Esophagus squamous epithelium (tissue), 5 donors: ENCODE measurements at regions not wholly inside any gene's neighbourhood (a gene's known extent, or its start where the extent isn't known, plus 50 kb on each side); places are given as distances from the start of the nearest gene placed in this dataset.

Experiments used
- DNase-seq: peaks from one replicate; lab custom pipeline; 2025; lab: John Stamatoyannopoulos, UW
- H3K27ac ChIP-seq, 4 donors: fragments of 200-600 bp; sonication (generic); one replicate each; pipeline ENCODE4 v1.5.1; 2016 to 2019; ENCODE audit warnings: mild to moderate bottlenecking in 1 of 4
- H3K27me3 ChIP-seq, 4 donors: fragments of 200-600 bp; sonication (generic); 1 replicate in 3 of 4; 2 replicates in 1 of 4; pipeline versions ENCODE4 v1.5.1 to v1.6.0; 2017 to 2021; ENCODE audit warnings: antibody characterized with exemption in 1 of 4
- H3K36me3 ChIP-seq, 3 donors: fragments of 200-600 bp; sonication (generic); one replicate each; pipeline ENCODE4 v1.5.1; 2016 to 2019
- H3K4me1 ChIP-seq, 3 donors: fragments of 200-600 bp; sonication (generic); one replicate each; pipeline ENCODE4 v1.5.1; 2017 to 2019
- H3K4me3 ChIP-seq, 4 donors: fragments of 200-600 bp; sonication (generic); 1 replicate in 3 of 4; 2 replicates in 1 of 4; pipeline ENCODE4 v1.5.1; 2016 to 2019; ENCODE audit warnings: mild to moderate bottlenecking in 2 of 4, moderate library complexity in 1 of 4
- H3K9me3 ChIP-seq, 3 donors: fragments of 200-600 bp; sonication (generic); one replicate each; pipeline ENCODE4 v1.5.1; 2016 to 2019
- CTCF ChIP-seq, 6 experiments: fragments of 450-650 bp in 4 of 6; fragments of 200-600 bp in 2 of 6; sonication (generic) in 2 of 6; IDR thresholded peaks; one replicate each; pipeline ENCODE4 v1.5.1; 2016 to 2019; ENCODE audit warnings: antibody characterized with exemption in 6 of 6, mild to moderate bottlenecking in 4 of 6, moderate library complexity in 4 of 6
- POLR2A ChIP-seq, 4 donors: fragments of 450-650 bp; IDR thresholded peaks; one replicate each; pipeline ENCODE4 v1.6.1; 2017; ENCODE audit warnings: antibody characterized with exemption in 4 of 4, mild to moderate bottlenecking in 4 of 4, moderate library complexity in 3 of 4
- WGBS, 2 donors: methylation state at CpG; one replicate each; pipeline ENCODE4 v1.1.5; 2018; 5-methylcytosine and 5-hydroxymethylcytosine counted together
- intact Hi-C: fragments of 100-400 bp; cut with DNase I; formaldehyde crosslinking; loops from one replicate; pipeline ENCODE4 v1.15.0; 2022
- donor health status: DM: yes; HTN: yes; CAD: no.

- intact Hi-C loops: no loop called here
- no peaks in the 10 kb centered on the region for H3K4me1 ChIP-seq
- no peak overlapping the region for H3K4me3 ChIP-seq
- WGBS, 2 donors: 82 to 100% methylated on average over 1 of the region's 1 CpG
- no peaks in the 10 kb centered on the region for H3K36me3 ChIP-seq
- TF ChIP-seq POLR2A (IDR thresholded peaks at IDR 0.05) (no peak), CTCF (IDR thresholded peaks at IDR 0.05) (no peak)
- peaks cover 0 to 6% (median 0%) of the 10 kb centered on the region in 3 donors for H3K9me3 ChIP-seq
- peaks cover 0 to 5% (median 0%) of the 10 kb centered on the region in 4 donors for H3K27me3 ChIP-seq
- DNase-seq: no peak
- no peak overlapping the region for H3K27ac ChIP-seq
These were observed 51.0 kb upstream of the L3MBTL3 start for GRCh38 chr6:129967427-129967826.

- H3K27ac ChIP-seq: no peak overlapping the region
- H3K36me3 ChIP-seq: no peaks in the 10 kb centered on the region
- H3K4me3 ChIP-seq: no peak overlapping the region
- no peak for DNase-seq
- H3K9me3 ChIP-seq: peaks cover 0 to 6% (median 0%) of the 10 kb centered on the region in 3 donors
- no peaks in the 10 kb centered on the region for H3K27me3 ChIP-seq
- 92% methylated on average over 2 of the region's 2 CpGs; no CpG with 5 or more reads in 1 of the 2 donors for WGBS, 2 donors
- no peak for TF ChIP-seq POLR2A (IDR thresholded peaks at IDR 0.05)
- TF ChIP-seq CTCF (IDR thresholded peaks at IDR 0.05): no peak
- intact Hi-C loops: no loop called here
- no peaks in the 10 kb centered on the region for H3K4me1 ChIP-seq
These were observed 52.3 kb upstream of the L3MBTL3 start for GRCh38 chr6:129966125-129966524.

- Histone ChIP-seq H3K4me3 (no peak overlapping the region), H3K27ac (no peak overlapping the region), H3K9me3 (peaks cover 0 to 6% (median 0%) of the 10 kb centered on the region in 3 donors), H3K36me3 (no peaks in the 10 kb centered on the region), H3K27me3 (no peaks in the 10 kb centered on the region), H3K4me1 (no peaks in the 10 kb centered on the region)
- 91 to 94% methylated on average over 2 of the region's 2 CpGs for WGBS, 2 donors
- no peak for TF ChIP-seq CTCF (IDR thresholded peaks at IDR 0.05)
- TF ChIP-seq POLR2A (IDR thresholded peaks at IDR 0.05): no peak
- no peak for DNase-seq
- intact Hi-C loops: no loop called here
These were observed 53.3 kb upstream of the L3MBTL3 start for GRCh38 chr6:129965096-129965495.

- Histone ChIP-seq H3K4me1 (no peaks in the 10 kb centered on the region), H3K4me3 (no peak overlapping the region), H3K36me3 (no peaks in the 10 kb centered on the region), H3K9me3 (peaks cover 0 to 2% (median 0%) of the 10 kb centered on the region in 3 donors), H3K27ac (no peak overlapping the region), H3K27me3 (no peaks in the 10 kb centered on the region)
- no peak for DNase-seq
- intact Hi-C loops: no loop called here
- 85 to 92% methylated on average over 6 to 7 of the region's 16 CpGs for WGBS, 2 donors
- TF ChIP-seq CTCF (IDR thresholded peaks at IDR 0.05): no peak
- no peak for TF ChIP-seq POLR2A (IDR thresholded peaks at IDR 0.05)
These were observed 58.9 kb upstream of the L3MBTL3 start for GRCh38 chr6:129959358-129959930.

- Histone ChIP-seq H3K27ac (no peak overlapping the region), H3K27me3 (no peaks in the 10 kb centered on the region), H3K4me3 (no peak overlapping the region), H3K4me1 (no peaks in the 10 kb centered on the region), H3K36me3 (no peaks in the 10 kb centered on the region), H3K9me3 (no peaks in the 10 kb centered on the region)
- no peak for DNase-seq
- intact Hi-C loops: no loop called here
- 60 to 92% methylated on average over 2 to 5 of the region's 19 CpGs for WGBS, 2 donors
- TF ChIP-seq POLR2A (IDR thresholded peaks at IDR 0.05): no peak
- TF ChIP-seq CTCF (IDR thresholded peaks at IDR 0.05): no peak
These were observed 60.2 kb upstream of the L3MBTL3 start for GRCh38 chr6:129957941-129958898.
